Esophagus mucosa (tissue), 1 donor: ENCODE measurements at regions not wholly inside any gene's neighbourhood (a gene's known extent, or its start where the extent isn't known, plus 50 kb on each side); places are given as distances from the start of the nearest gene placed in this dataset.
"Not testable (repeated sequence)": the region's sequence is repeated elsewhere in the genome, so short reads cannot be mapped to it uniquely, and the experiment has no call there.

Experiments used
- ATAC-seq: fragments of 200-7000 bp; cut with Tn5 transposase; one replicate; pipeline ENCODE4 v1.9.1; 2020
- donor health status: DM: yes; HTN: yes; CAD: no.

- no peak for ATAC-seq
Observed at GRCh38 chr3:39657075-39657474, 152.3 kb upstream of the MYRIP start.

- no peak for ATAC-seq
Observed at GRCh38 chr3:39657775-39658174, 151.6 kb upstream of the MYRIP start.

GRCh38 chr3:39664931-39665330 lies 144.5 kb upstream of the MYRIP start:
- ATAC-seq: no peak

GRCh38 chr3:39665441-39665840 lies 144.0 kb upstream of the MYRIP start:
- ATAC-seq: no peak

GRCh38 chr3:39668420-39668819 lies 141.0 kb upstream of the MYRIP start:
- ATAC-seq: peak; percentile 67

- peak; percentile 32 for ATAC-seq
Observed at GRCh38 chr3:39671116-39671515, 138.3 kb upstream of the MYRIP start.

GRCh38 chr3:39671600-39671999 lies 137.8 kb upstream of the MYRIP start:
- peak; percentile 87 for ATAC-seq

- ATAC-seq: no peak
Observed at GRCh38 chr3:39705351-39705900, 104.0 kb upstream of the MYRIP start.

- no peak for ATAC-seq
Observed at GRCh38 chr3:39707314-39707909, 102.0 kb upstream of the MYRIP start.

GRCh38 chr3:39712413-39713048 lies 96.9 kb upstream of the MYRIP start:
- no peak for ATAC-seq

- ATAC-seq: not testable (repeated sequence)
Observed at GRCh38 chr3:39713341-39713740, 96.1 kb upstream of the MYRIP start.

GRCh38 chr3:39716849-39717248 lies 92.6 kb upstream of the MYRIP start:
- peak; percentile 57 for ATAC-seq

- peak; percentile 70 for ATAC-seq
Observed at GRCh38 chr3:39718674-39719595, 90.5 kb upstream of the MYRIP start.

GRCh38 chr3:39721076-39721475 lies 88.3 kb upstream of the MYRIP start:
- no peak for ATAC-seq

GRCh38 chr3:39724233-39724846 lies 85.1 kb upstream of the MYRIP start:
- ATAC-seq: no peak

GRCh38 chr3:39725321-39725720 lies 84.1 kb upstream of the MYRIP start:
- no peak for ATAC-seq

- peak; percentile 57 for ATAC-seq
Observed at GRCh38 chr3:39727415-39727814, 82.0 kb upstream of the MYRIP start.

- no peak for ATAC-seq
Observed at GRCh38 chr3:39733804-39734203, 75.6 kb upstream of the MYRIP start.

GRCh38 chr3:39739658-39740057 lies 69.8 kb upstream of the MYRIP start:
- not testable (repeated sequence) for ATAC-seq

- no peak for ATAC-seq
Observed at GRCh38 chr3:39744746-39745145, 64.7 kb upstream of the MYRIP start.

GRCh38 chr3:39748002-39748401 lies 61.4 kb upstream of the MYRIP start:
- no peak for ATAC-seq

- no peak for ATAC-seq
Observed at GRCh38 chr3:39748763-39749162, 60.6 kb upstream of the MYRIP start.

- ATAC-seq: no peak
Observed at GRCh38 chr3:39750712-39751111, 58.7 kb upstream of the MYRIP start.
